ENCODE measurements at regions not wholly inside any gene's neighbourhood (a gene's known extent, or its start where the extent isn't known, plus 50 kb on each side); places are given as distances from the start of the nearest gene placed in this dataset.
A peak's percentile ranks its signal among the peaks of the same experiment; 100 is the strongest.

DNA sequence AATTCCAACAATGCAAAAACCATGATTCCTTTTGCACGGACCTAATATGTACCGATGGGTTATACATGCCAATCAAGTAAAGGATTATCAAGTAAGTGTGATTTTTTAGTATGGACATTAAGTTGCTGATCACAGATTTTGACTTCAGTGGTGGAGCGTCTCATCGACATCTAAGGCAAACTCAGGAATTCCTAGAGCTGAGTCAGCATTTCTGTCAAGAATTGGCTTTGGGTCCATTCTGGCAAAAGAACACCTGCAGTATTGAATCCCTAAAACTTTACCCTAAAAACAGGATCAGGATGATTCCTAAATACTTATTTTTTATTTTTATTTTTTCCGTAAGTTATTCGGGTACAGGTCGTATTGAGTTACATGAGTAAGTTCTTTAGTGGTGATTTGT is 83.6 kb downstream of the HPGD start:
- no peaks in the 10 kb centered on the region for H3K27me3 ChIP-seq (ENCODE audit: control insufficient read depth, insufficient read depth, low read length)

DNA sequence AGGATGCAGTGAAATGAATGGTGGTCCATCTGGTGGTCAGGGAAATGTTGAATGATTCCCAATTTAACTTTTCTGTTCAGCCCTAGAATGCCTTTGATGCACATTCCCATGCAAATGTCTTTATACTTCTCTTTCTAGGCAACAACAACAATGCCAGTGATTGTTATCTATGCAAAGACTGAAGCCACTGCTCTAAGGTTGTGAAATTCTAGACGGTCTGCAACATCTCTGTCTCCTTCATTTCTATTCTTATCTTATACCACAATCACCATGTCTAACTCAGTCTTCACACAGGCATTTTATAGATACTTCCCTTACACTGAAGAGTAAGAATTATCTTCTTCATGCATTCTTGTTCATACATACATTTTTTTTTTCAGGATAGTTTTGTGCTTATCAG is 84.5 kb downstream of the HPGD start:
- H3K79me2 ChIP-seq (ENCODE audit: control insufficient read depth, insufficient read depth, low read length), result no peaks in the 10 kb centered on the region
- H2AFZ ChIP-seq (ENCODE audit: low read length), result no peak overlapping the region
- no peak overlapping the region for H3K9ac ChIP-seq (ENCODE audit: insufficient read depth, low read length)
- no peak overlapping the region for H3K27ac ChIP-seq (ENCODE audit: insufficient read depth, low read length)
- no peaks in the 10 kb centered on the region for H3K9me3 ChIP-seq (ENCODE audit: control insufficient read depth, insufficient read depth, low read depth, low read length)
- H3K27me3 ChIP-seq (ENCODE audit: control insufficient read depth, insufficient read depth, low read length), result no peaks in the 10 kb centered on the region
- no peak overlapping the region for H3K4me2 ChIP-seq (ENCODE audit: extremely low read depth, insufficient read depth, low read length)
- DNase-seq (ENCODE audit: low read depth in 2 of 2), result no peak
- H3K4me3 ChIP-seq (replicated peaks in 1 of 4; ENCODE audit: control extremely low read depth in 1 of 4, insufficient read depth in 1 of 4, low read depth in 3 of 4, low read length in 4 of 4), result no peak overlapping the region
- H3K36me3 ChIP-seq (ENCODE audit: control insufficient read depth, insufficient read depth, low read length), result no peaks in the 10 kb centered on the region
- no peaks in the 10 kb centered on the region for H4K20me1 ChIP-seq (ENCODE audit: control insufficient read depth, extremely low read depth, insufficient read depth, low read length)
- H3K4me1 ChIP-seq (ENCODE audit: control insufficient read depth, extremely low read depth, insufficient read depth, low read length), result no peaks in the 10 kb centered on the region
- TF ChIP-seq EZH2 (IDR thresholded peaks at IDR 0.05; ENCODE audit: low read length, missing control alignments), result no peak
- TF ChIP-seq, protein P1, sequence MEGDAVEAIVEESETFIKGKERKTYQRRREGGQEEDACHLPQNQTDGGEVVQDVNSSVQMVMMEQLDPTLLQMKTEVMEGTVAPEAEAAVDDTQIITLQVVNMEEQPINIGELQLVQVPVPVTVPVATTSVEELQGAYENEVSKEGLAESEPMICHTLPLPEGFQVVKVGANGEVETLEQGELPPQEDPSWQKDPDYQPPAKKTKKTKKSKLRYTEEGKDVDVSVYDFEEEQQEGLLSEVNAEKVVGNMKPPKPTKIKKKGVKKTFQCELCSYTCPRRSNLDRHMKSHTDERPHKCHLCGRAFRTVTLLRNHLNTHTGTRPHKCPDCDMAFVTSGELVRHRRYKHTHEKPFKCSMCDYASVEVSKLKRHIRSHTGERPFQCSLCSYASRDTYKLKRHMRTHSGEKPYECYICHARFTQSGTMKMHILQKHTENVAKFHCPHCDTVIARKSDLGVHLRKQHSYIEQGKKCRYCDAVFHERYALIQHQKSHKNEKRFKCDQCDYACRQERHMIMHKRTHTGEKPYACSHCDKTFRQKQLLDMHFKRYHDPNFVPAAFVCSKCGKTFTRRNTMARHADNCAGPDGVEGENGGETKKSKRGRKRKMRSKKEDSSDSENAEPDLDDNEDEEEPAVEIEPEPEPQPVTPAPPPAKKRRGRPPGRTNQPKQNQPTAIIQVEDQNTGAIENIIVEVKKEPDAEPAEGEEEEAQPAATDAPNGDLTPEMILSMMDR (conservative IDR thresholded peaks at IDR 0.05 in 1 of 2, IDR thresholded peaks at IDR 0.05 in 1 of 2; ENCODE audit: low read depth in 1 of 2, low read length in 2 of 2), result no peak

More for the DNA sequence above, 83.6 kb downstream of the HPGD start:
- Histone ChIP-seq H2AFZ (ENCODE audit: low read length) (no peak overlapping the region), H3K9me3 (ENCODE audit: control insufficient read depth, insufficient read depth, low read depth, low read length) (no peaks in the 10 kb centered on the region), H3K4me2 (ENCODE audit: extremely low read depth, insufficient read depth, low read length) (no peak overlapping the region), H3K27ac (ENCODE audit: insufficient read depth, low read length) (no peak overlapping the region), H3K36me3 (ENCODE audit: control insufficient read depth, insufficient read depth, low read length) (no peaks in the 10 kb centered on the region), H3K9ac (ENCODE audit: insufficient read depth, low read length) (no peak overlapping the region), H3K4me1 (ENCODE audit: control insufficient read depth, extremely low read depth, insufficient read depth, low read length) (no peaks in the 10 kb centered on the region), H4K20me1 (ENCODE audit: control insufficient read depth, extremely low read depth, insufficient read depth, low read length) (no peaks in the 10 kb centered on the region), H3K79me2 (ENCODE audit: control insufficient read depth, insufficient read depth, low read length) (no peaks in the 10 kb centered on the region), H3K4me3 (replicated peaks in 1 of 4; ENCODE audit: control extremely low read depth in 1 of 4, insufficient read depth in 1 of 4, low read depth in 3 of 4, low read length in 4 of 4) (no peak overlapping the region)
- TF ChIP-seq EZH2 (IDR thresholded peaks at IDR 0.05; ENCODE audit: low read length, missing control alignments), result no peak
- TF ChIP-seq, protein P1 (conservative IDR thresholded peaks at IDR 0.05 in 1 of 2, IDR thresholded peaks at IDR 0.05 in 1 of 2; ENCODE audit: low read depth in 1 of 2, low read length in 2 of 2), result no peak
- no peak for DNase-seq (ENCODE audit: low read depth in 2 of 2)

DNA sequence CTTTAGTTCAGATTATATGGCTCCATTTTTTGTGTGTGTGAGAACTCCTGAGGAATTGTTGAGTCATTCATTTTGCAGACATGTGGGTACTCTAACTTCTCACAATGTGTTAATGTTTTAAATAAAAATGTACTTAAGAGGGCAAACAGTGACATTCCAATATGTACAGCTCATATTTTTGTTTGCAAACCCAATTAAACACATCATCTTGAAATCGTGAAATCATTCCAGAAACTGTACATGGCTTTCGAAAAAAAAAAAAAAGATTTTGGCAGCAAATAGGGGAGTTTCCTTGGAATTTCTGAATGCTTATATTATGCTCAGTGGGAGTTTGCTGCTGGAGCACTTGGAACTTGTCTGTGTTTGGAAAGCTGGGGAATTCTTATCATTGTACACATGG is 85.0 kb downstream of the HPGD start:
- Histone ChIP-seq H3K4me3 (replicated peaks in 1 of 4; ENCODE audit: control extremely low read depth in 1 of 4, insufficient read depth in 1 of 4, low read depth in 3 of 4, low read length in 4 of 4) (no peak overlapping the region), H3K4me2 (ENCODE audit: extremely low read depth, insufficient read depth, low read length) (no peak overlapping the region), H3K36me3 (ENCODE audit: control insufficient read depth, insufficient read depth, low read length) (no peaks in the 10 kb centered on the region), H3K9me3 (ENCODE audit: control insufficient read depth, insufficient read depth, low read depth, low read length) (no peaks in the 10 kb centered on the region), H2AFZ (ENCODE audit: low read length) (no peak overlapping the region), H3K27me3 (ENCODE audit: control insufficient read depth, insufficient read depth, low read length) (no peaks in the 10 kb centered on the region), H3K4me1 (ENCODE audit: control insufficient read depth, extremely low read depth, insufficient read depth, low read length) (no peaks in the 10 kb centered on the region), H3K27ac (ENCODE audit: insufficient read depth, low read length) (no peak overlapping the region), H3K79me2 (ENCODE audit: control insufficient read depth, insufficient read depth, low read length) (no peaks in the 10 kb centered on the region), H3K9ac (ENCODE audit: insufficient read depth, low read length) (no peak overlapping the region), H4K20me1 (ENCODE audit: control insufficient read depth, extremely low read depth, insufficient read depth, low read length) (no peaks in the 10 kb centered on the region)
- DNase-seq (ENCODE audit: low read depth in 2 of 2), result peak; percentile 89 to 96
- TF ChIP-seq, protein P1 (conservative IDR thresholded peaks at IDR 0.05 in 1 of 2, IDR thresholded peaks at IDR 0.05 in 1 of 2; ENCODE audit: low read depth in 1 of 2, low read length in 2 of 2), result no peak
- no peak for TF ChIP-seq EZH2 (IDR thresholded peaks at IDR 0.05; ENCODE audit: low read length, missing control alignments)

All from fibroblast of lung (primary cell).